ENCODE measurements at regions not wholly inside any gene's neighbourhood (a gene's known extent, or its start where the extent isn't known, plus 50 kb on each side); places are given as distances from the start of the nearest gene placed in this dataset.

DNA sequence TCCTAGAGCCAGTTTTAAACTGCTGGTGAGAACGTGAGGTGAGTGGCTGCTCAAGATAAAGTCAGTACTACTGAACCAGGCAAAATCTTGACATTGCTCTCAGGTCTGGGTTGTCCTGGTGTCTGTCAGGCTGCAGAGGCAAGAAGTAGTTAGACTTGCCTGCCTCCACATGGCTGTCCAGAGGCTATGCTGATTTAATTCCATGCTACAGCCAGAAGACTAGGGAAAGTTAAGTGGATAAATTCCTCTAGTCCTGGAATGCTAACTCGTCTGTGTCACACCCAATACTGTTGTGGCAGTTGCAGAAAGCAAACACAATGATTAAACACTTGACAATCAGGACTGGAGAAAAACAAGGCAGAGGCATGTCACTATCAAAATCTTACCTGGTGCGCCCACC is 118.9 kb downstream of the ACER2 start:
- H3K36me3 Mint-ChIP-seq, result no peaks in the 10 kb centered on the region
- DNase-seq (ENCODE audit: low spot score) (no peak), ATAC-seq (no peak)
- TF ChIP-seq, protein P1, sequence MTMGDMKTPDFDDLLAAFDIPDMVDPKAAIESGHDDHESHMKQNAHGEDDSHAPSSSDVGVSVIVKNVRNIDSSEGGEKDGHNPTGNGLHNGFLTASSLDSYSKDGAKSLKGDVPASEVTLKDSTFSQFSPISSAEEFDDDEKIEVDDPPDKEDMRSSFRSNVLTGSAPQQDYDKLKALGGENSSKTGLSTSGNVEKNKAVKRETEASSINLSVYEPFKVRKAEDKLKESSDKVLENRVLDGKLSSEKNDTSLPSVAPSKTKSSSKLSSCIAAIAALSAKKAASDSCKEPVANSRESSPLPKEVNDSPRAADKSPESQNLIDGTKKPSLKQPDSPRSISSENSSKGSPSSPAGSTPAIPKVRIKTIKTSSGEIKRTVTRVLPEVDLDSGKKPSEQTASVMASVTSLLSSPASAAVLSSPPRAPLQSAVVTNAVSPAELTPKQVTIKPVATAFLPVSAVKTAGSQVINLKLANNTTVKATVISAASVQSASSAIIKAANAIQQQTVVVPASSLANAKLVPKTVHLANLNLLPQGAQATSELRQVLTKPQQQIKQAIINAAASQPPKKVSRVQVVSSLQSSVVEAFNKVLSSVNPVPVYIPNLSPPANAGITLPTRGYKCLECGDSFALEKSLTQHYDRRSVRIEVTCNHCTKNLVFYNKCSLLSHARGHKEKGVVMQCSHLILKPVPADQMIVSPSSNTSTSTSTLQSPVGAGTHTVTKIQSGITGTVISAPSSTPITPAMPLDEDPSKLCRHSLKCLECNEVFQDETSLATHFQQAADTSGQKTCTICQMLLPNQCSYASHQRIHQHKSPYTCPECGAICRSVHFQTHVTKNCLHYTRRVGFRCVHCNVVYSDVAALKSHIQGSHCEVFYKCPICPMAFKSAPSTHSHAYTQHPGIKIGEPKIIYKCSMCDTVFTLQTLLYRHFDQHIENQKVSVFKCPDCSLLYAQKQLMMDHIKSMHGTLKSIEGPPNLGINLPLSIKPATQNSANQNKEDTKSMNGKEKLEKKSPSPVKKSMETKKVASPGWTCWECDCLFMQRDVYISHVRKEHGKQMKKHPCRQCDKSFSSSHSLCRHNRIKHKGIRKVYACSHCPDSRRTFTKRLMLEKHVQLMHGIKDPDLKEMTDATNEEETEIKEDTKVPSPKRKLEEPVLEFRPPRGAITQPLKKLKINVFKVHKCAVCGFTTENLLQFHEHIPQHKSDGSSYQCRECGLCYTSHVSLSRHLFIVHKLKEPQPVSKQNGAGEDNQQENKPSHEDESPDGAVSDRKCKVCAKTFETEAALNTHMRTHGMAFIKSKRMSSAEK (CRISPR knock-in tag; IDR thresholded peaks at IDR 0.05; ENCODE audit: borderline replicate concordance), result no peak
- TF ChIP-seq JAZF1 (CRISPR knock-in tag; IDR thresholded peaks at IDR 0.05) (no peak), NR2C2 (CRISPR knock-in tag; IDR thresholded peaks at IDR 0.05) (no peak), USF2 (CRISPR knock-in tag; IDR thresholded peaks at IDR 0.05) (no peak), RORB (CRISPR knock-in tag; IDR thresholded peaks at IDR 0.05) (no peak), CBFB (CRISPR knock-in tag; IDR thresholded peaks at IDR 0.05; ENCODE audit: low read depth) (no peak), TCF7 (CRISPR knock-in tag; IDR thresholded peaks at IDR 0.05; ENCODE audit: low read depth) (no peak), ZNF396 (CRISPR knock-in tag; IDR thresholded peaks at IDR 0.05; ENCODE audit: borderline replicate concordance) (no peak), CREM (CRISPR knock-in tag; IDR thresholded peaks at IDR 0.05) (no peak)
- TF ChIP-seq, protein P2, sequence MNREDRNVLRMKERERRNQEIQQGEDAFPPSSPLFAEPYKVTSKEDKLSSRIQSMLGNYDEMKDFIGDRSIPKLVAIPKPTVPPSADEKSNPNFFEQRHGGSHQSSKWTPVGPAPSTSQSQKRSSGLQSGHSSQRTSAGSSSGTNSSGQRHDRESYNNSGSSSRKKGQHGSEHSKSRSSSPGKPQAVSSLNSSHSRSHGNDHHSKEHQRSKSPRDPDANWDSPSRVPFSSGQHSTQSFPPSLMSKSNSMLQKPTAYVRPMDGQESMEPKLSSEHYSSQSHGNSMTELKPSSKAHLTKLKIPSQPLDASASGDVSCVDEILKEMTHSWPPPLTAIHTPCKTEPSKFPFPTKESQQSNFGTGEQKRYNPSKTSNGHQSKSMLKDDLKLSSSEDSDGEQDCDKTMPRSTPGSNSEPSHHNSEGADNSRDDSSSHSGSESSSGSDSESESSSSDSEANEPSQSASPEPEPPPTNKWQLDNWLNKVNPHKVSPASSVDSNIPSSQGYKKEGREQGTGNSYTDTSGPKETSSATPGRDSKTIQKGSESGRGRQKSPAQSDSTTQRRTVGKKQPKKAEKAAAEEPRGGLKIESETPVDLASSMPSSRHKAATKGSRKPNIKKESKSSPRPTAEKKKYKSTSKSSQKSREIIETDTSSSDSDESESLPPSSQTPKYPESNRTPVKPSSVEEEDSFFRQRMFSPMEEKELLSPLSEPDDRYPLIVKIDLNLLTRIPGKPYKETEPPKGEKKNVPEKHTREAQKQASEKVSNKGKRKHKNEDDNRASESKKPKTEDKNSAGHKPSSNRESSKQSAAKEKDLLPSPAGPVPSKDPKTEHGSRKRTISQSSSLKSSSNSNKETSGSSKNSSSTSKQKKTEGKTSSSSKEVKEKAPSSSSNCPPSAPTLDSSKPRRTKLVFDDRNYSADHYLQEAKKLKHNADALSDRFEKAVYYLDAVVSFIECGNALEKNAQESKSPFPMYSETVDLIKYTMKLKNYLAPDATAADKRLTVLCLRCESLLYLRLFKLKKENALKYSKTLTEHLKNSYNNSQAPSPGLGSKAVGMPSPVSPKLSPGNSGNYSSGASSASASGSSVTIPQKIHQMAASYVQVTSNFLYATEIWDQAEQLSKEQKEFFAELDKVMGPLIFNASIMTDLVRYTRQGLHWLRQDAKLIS (CRISPR knock-in tag; IDR thresholded peaks at IDR 0.05; ENCODE audit: borderline replicate concordance), result no peak
- no peaks in the 10 kb centered on the region for H3K9me3 Mint-ChIP-seq
- CTCF ChIA-PET, result no interaction called here
- no peak overlapping the region for H3K27ac Mint-ChIP-seq
- no peaks in the 10 kb centered on the region for H3K4me1 Mint-ChIP-seq
- no peak overlapping the region for H3K4me3 Mint-ChIP-seq
- POLR2A ChIA-PET, result no interaction called here
- H3K27me3 Mint-ChIP-seq (ENCODE audit: low read depth), result no peaks in the 10 kb centered on the region

- Mint-ChIP-seq H3K27ac (no peak overlapping the region), H3K9me3 (no peaks in the 10 kb centered on the region), H3K4me1 (peaks cover under 1% of the 10 kb centered on the region; the same call in 1 of the 2 replicates), H3K4me3 (no peak overlapping the region), H3K27me3 (ENCODE audit: low read depth) (no peaks in the 10 kb centered on the region), H3K36me3 (no peaks in the 10 kb centered on the region)
- DNase-seq (ENCODE audit: low spot score), result no peak
- CTCF ChIA-PET, result no interaction called here
- POLR2A ChIA-PET, result no interaction called here
- ATAC-seq, result no peak
- no peak for TF ChIP-seq ZNF232 (CRISPR knock-in tag; IDR thresholded peaks at IDR 0.05)
- TF ChIP-seq, protein P3, sequence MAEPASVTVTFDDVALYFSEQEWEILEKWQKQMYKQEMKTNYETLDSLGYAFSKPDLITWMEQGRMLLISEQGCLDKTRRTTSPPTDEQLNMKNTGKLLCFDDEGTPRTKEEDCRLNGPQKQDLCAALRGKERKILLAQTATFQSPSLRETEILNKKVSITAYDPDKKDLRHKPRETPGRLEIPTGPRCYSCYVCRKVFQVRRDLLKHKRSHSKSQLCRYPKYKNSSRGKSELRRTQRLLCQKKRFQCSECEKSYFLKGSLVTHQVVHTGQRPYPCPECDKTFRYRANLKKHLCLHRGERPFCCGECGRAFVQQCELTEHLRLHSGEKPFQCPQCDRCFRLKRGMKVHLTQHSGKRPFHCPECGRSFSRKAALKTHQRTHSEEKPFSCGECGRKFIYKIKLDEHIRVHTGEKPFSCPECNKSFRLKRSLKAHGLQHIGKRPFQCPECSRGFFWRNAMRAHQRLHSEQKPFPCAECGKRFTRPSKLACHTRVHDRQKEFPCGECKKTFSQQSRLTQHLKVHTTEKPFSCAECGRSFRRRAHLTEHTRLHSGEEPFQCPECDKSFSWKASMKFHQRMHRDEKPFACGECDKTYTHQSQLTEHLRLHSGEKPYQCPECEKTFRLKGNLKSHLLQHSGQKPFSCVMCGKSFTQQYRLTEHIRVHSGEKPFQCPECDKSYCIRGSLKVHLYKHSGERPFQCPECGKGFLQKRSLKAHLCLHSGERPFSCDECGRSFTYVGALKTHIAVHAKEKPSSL (CRISPR knock-in tag; conservative IDR thresholded peaks at IDR 0.05), result no peak
- no peak for TF ChIP-seq ATF3 (CRISPR knock-in tag; conservative IDR thresholded peaks at IDR 0.05)
- TF ChIP-seq IRF2 (CRISPR knock-in tag; IDR thresholded peaks at IDR 0.05; ENCODE audit: borderline replicate concordance, low read depth), result no peak
- TF ChIP-seq FOXP4 (CRISPR knock-in tag; IDR thresholded peaks at IDR 0.05), result no peak
- TF ChIP-seq USF2 (CRISPR knock-in tag; IDR thresholded peaks at IDR 0.05), result no peak
- no peak for TF ChIP-seq ZBTB43 (CRISPR knock-in tag; IDR thresholded peaks at IDR 0.05)
Measured at GRCh38 chr9:19522558-19522957, 113.7 kb downstream of the ACER2 start.

Data from WTC11 (cell line).